ENCODE measurements at regions not wholly inside any gene's neighbourhood (a gene's known extent, or its start where the extent isn't known, plus 50 kb on each side); places are given as distances from the start of the nearest gene placed in this dataset.
A peak's percentile ranks its signal among the peaks of the same experiment; 100 is the strongest.

- TF ChIP-seq GATA3 (IDR thresholded peaks at IDR 0.05; ENCODE audit: borderline replicate concordance) (no peak), TFCP2L1 (CRISPR knock-in tag; IDR thresholded peaks at IDR 0.05) (no peak)
These were observed 1182.0 kb upstream of the PABPC4L start (continued) for GRCh38 chr4:135383356-135384288.

- FAIRE-seq (no peak), DNase-seq (ENCODE audit: low read depth in 1 of 2, low spot score in 1 of 2) (peak in 1 of 2 experiments; percentile 3), ATAC-seq (peak in 1 of 2 experiments; percentile 76; a peak in 3 of 6 replicates)
- ChIA-PET CTCF (no interaction called here), POLR2A (no interaction called here)
- Histone ChIP-seq H3K4me3 (no peak overlapping the region), H3K4me1 (no peaks in the 10 kb centered on the region), H3K9me3 (no peaks in the 10 kb centered on the region), H3K4me2 (peak overlapping the region; percentile 12; the same call in 1 of the 3 replicates), H3K27ac (no peak overlapping the region)
- WGBS (ENCODE audit: missing lambda C conversion rate): 29% methylated on average over 4 of the region's 7 CpGs
- TF ChIP-seq TP53 (CRISPR knock-in tag; IDR thresholded peaks at IDR 0.05) (no peak), HEYL (CRISPR knock-in tag; IDR thresholded peaks at IDR 0.05) (no peak), MAZ (IDR thresholded peaks at IDR 0.05; ENCODE audit: borderline replicate concordance, low read depth, low read length) (no peak), GATA3 (IDR thresholded peaks at IDR 0.05; ENCODE audit: borderline replicate concordance) (no peak), ZC3H11A (IDR thresholded peaks at IDR 0.05) (no peak), E2F6 (IDR thresholded peaks at IDR 0.05; ENCODE audit: borderline replicate concordance, low read depth) (no peak), CHD4 (IDR thresholded peaks at IDR 0.05; ENCODE audit: borderline replicate concordance) (no peak), HES2 (IDR thresholded peaks at IDR 0.05) (no peak), MYC (IDR thresholded peaks at IDR 0.05; ENCODE audit: borderline replicate concordance, low read length) (no peak), HOXA7 (CRISPR knock-in tag; IDR thresholded peaks at IDR 0.05) (no peak), CTCF (IDR thresholded peaks at IDR 0.05) (no peak), HDAC2 (IDR thresholded peaks at IDR 0.05) (no peak), ZSCAN20 (CRISPR knock-in tag; IDR thresholded peaks at IDR 0.05) (no peak), ZNF302 (CRISPR knock-in tag; IDR thresholded peaks at IDR 0.05) (no peak), SMC3 (IDR thresholded peaks at IDR 0.05) (no peak), ZFP36 (IDR thresholded peaks at IDR 0.05; ENCODE audit: borderline replicate concordance, partially characterized antibody) (no peak), HOXB5 (CRISPR knock-in tag; IDR thresholded peaks at IDR 0.05) (no peak)
- TF ChIP-seq, protein P1, sequence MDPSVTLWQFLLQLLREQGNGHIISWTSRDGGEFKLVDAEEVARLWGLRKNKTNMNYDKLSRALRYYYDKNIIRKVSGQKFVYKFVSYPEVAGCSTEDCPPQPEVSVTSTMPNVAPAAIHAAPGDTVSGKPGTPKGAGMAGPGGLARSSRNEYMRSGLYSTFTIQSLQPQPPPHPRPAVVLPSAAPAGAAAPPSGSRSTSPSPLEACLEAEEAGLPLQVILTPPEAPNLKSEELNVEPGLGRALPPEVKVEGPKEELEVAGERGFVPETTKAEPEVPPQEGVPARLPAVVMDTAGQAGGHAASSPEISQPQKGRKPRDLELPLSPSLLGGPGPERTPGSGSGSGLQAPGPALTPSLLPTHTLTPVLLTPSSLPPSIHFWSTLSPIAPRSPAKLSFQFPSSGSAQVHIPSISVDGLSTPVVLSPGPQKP (IDR thresholded peaks at IDR 0.05; ENCODE audit: low read depth, low read length): no peak
- TF ChIP-seq, protein P2, sequence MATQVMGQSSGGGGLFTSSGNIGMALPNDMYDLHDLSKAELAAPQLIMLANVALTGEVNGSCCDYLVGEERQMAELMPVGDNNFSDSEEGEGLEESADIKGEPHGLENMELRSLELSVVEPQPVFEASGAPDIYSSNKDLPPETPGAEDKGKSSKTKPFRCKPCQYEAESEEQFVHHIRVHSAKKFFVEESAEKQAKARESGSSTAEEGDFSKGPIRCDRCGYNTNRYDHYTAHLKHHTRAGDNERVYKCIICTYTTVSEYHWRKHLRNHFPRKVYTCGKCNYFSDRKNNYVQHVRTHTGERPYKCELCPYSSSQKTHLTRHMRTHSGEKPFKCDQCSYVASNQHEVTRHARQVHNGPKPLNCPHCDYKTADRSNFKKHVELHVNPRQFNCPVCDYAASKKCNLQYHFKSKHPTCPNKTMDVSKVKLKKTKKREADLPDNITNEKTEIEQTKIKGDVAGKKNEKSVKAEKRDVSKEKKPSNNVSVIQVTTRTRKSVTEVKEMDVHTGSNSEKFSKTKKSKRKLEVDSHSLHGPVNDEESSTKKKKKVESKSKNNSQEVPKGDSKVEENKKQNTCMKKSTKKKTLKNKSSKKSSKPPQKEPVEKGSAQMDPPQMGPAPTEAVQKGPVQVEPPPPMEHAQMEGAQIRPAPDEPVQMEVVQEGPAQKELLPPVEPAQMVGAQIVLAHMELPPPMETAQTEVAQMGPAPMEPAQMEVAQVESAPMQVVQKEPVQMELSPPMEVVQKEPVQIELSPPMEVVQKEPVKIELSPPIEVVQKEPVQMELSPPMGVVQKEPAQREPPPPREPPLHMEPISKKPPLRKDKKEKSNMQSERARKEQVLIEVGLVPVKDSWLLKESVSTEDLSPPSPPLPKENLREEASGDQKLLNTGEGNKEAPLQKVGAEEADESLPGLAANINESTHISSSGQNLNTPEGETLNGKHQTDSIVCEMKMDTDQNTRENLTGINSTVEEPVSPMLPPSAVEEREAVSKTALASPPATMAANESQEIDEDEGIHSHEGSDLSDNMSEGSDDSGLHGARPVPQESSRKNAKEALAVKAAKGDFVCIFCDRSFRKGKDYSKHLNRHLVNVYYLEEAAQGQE (IDR thresholded peaks at IDR 0.05): no peak
These were observed 1180.8 kb upstream of the PABPC4L start for GRCh38 chr4:135382280-135382959.

Measured in A549 (cell line).